Loucy (cell line): ENCODE measurements at regions not wholly inside any gene's neighbourhood (a gene's known extent, or its start where the extent isn't known, plus 50 kb on each side); places are given as distances from the start of the nearest gene placed in this dataset.

Source experiments
- H2AFZ ChIP-seq: fragments of 200-600 bp; sonication (generic); 2 replicates; pipeline ENCODE4 v1.6.0; 2016; ENCODE audit warnings: antibody characterized with exemption, mild to moderate bottlenecking, low read length, moderate library complexity
- H3F3A ChIP-seq: fragments of 200-600 bp; 2 replicates; pipeline ENCODE4 v1.6.0; 2016; ENCODE audit warnings: antibody characterized with exemption, low read depth, mild to moderate bottlenecking
- H3K27me3 ChIP-seq: fragments of 200-600 bp; sonication (generic); 2 replicates; pipeline ENCODE4 v1.6.1; 2014; ENCODE audit warnings: low read length, mild to moderate bottlenecking; ENCODE audit not compliant: insufficient read depth, poor library complexity, severe bottlenecking
- H3K36me3 ChIP-seq: fragments of 200-600 bp; sonication (generic); 2 replicates; pipeline ENCODE4 v1.6.1; 2016; ENCODE audit warnings: low read length; ENCODE audit not compliant: insufficient read depth
- H3K4me1 ChIP-seq: fragments of 200-600 bp; sonication (generic); 2 replicates; pipeline ENCODE4 v1.5.1; 2014; ENCODE audit warnings: low read length, mild to moderate bottlenecking; ENCODE audit not compliant: insufficient read depth, poor library complexity, severe bottlenecking
- H3K4me2 ChIP-seq: fragments of 200-600 bp; sonication (generic); 2 replicates; pipeline ENCODE4 v1.6.0; 2014; ENCODE audit warnings: antibody characterized with exemption, low read length, low read depth, mild to moderate bottlenecking; ENCODE audit not compliant: poor library complexity, severe bottlenecking
- H3K4me3 ChIP-seq: fragments of 200-600 bp; sonication (generic); 2 replicates; pipeline ENCODE4 v1.5.1; 2014; ENCODE audit warnings: low read length, mild to moderate bottlenecking, mixed read lengths; ENCODE audit not compliant: poor library complexity, severe bottlenecking
- H3K79me2 ChIP-seq: fragments of 200-600 bp; sonication (generic); 2 replicates; pipeline ENCODE4 v1.6.1; 2014; ENCODE audit warnings: low read length; ENCODE audit not compliant: insufficient read depth
- H3K9ac ChIP-seq: fragments of 200-600 bp; sonication (generic); 2 replicates; pipeline ENCODE4 v1.6.0; 2014; ENCODE audit warnings: mild to moderate bottlenecking, low read depth, low read length, moderate library complexity; ENCODE audit not compliant: poor library complexity, severe bottlenecking
- H3K9me2 ChIP-seq: fragments of 200-600 bp; sonication (generic); replicated peaks from 2 replicates; pipeline ENCODE4 v1.6.1; 2016; ENCODE audit warnings: low read depth, low read length, mixed read lengths
- H3K9me3 ChIP-seq: fragments of 200-600 bp; sonication (generic); 2 replicates; pipeline ENCODE4 v1.6.1; 2014; ENCODE audit warnings: mild to moderate bottlenecking, antibody characterized with exemption, low read length, low read depth; ENCODE audit not compliant: insufficient read depth
- H4K20me1 ChIP-seq: fragments of 200-600 bp; sonication (generic); 2 replicates; pipeline ENCODE4 v1.6.0; 2014; ENCODE audit warnings: antibody characterized with exemption, low read length, mild to moderate bottlenecking; ENCODE audit not compliant: insufficient read depth, poor library complexity, severe bottlenecking
- EZH2phosphoT487 ChIP-seq: fragments of 200-600 bp; IDR thresholded peaks from 2 replicates; pipeline ENCODE4 v1.6.1; 2018; ENCODE audit warnings: antibody characterized with exemption, mild to moderate bottlenecking, moderate library complexity, borderline replicate concordance
- TF ChIP-seq, protein P1 (sequence below): fragments of 200-600 bp; sonication (generic); conservative IDR thresholded peaks from 2 replicates; pipeline ENCODE4 v1.5.1; 2014; ENCODE audit warnings: mild to moderate bottlenecking, antibody characterized with exemption, low read length

DNA sequence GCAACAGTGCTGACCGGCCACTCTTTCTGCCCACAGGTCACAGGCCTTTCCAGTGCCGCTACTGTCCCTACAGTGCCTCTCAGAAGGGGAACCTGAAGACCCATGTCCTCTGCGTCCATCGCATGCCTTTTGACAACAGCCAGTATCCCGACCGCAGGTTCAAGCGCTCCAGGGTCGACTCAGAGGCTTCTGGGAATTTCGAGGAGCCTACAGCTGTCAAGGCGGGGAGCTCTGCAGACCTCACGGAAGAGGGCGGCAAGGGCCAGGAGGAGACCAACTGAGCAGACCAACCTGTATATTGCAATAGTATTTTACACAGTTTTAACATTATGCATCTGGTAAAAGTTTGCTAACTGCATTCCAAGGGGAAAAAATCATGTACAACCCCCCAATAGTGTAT, 338.5 kb downstream of the ZNF536 start:
- H3K9me2 ChIP-seq = no peaks in the 10 kb centered on the region
- no peak for TF ChIP-seq EZH2phosphoT487
- TF ChIP-seq, protein P1, sequence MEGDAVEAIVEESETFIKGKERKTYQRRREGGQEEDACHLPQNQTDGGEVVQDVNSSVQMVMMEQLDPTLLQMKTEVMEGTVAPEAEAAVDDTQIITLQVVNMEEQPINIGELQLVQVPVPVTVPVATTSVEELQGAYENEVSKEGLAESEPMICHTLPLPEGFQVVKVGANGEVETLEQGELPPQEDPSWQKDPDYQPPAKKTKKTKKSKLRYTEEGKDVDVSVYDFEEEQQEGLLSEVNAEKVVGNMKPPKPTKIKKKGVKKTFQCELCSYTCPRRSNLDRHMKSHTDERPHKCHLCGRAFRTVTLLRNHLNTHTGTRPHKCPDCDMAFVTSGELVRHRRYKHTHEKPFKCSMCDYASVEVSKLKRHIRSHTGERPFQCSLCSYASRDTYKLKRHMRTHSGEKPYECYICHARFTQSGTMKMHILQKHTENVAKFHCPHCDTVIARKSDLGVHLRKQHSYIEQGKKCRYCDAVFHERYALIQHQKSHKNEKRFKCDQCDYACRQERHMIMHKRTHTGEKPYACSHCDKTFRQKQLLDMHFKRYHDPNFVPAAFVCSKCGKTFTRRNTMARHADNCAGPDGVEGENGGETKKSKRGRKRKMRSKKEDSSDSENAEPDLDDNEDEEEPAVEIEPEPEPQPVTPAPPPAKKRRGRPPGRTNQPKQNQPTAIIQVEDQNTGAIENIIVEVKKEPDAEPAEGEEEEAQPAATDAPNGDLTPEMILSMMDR = no peak
- no peak overlapping the region for H3K9ac ChIP-seq
- no peaks in the 10 kb centered on the region for H3K4me1 ChIP-seq
- H4K20me1 ChIP-seq = no peaks in the 10 kb centered on the region
- no peak overlapping the region for H2AFZ ChIP-seq
- H3F3A ChIP-seq = no peaks in the 10 kb centered on the region
- no peaks in the 10 kb centered on the region for H3K36me3 ChIP-seq
- H3K4me3 ChIP-seq = no peak overlapping the region
- H3K9me3 ChIP-seq = no peaks in the 10 kb centered on the region; the same call in 1 of the 2 replicates
- H3K4me2 ChIP-seq = no peak overlapping the region
- H3K79me2 ChIP-seq = no peaks in the 10 kb centered on the region
- no peaks in the 10 kb centered on the region for H3K27me3 ChIP-seq

DNA sequence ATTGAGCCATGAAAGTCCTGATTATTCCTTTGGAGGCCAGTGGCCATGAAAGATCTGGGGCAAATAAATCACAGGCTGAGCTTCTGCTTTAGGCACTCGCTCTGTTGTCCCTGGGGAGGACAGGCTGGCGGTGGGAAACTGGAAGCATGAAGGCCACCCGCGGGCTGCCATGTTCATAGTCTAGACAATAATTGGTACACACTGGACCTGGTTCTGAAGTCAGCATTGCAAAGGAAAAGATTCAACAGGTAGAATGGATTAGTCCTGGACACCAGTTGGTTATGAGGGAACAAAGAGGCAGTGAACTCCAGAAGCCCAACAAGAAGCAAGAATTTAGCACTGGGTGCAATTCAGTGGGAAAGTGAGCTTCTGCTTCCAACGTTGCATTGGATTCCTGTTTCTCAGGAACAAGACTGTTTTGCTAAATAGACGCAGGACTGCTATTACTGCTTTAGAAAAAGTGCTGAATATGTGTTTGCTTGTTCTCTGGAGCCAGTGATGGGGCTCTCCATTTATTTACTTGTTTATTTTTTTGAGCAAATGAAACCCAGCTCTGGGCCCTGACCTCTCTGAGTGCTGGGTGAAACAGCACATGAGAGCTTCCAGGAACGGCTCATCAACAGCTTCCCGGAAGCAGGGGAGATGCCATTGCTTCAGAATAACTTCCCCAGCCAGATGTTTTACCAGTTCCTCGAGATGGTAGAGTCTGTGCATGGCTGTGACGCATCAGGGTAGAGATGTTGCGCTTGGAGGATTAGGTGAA, 336.4 kb downstream of the ZNF536 start:
- H3F3A ChIP-seq = no peaks in the 10 kb centered on the region
- no peaks in the 10 kb centered on the region for H3K27me3 ChIP-seq
- no peak overlapping the region for H2AFZ ChIP-seq
- H3K9me2 ChIP-seq = no peaks in the 10 kb centered on the region
- no peaks in the 10 kb centered on the region; the same call in 1 of the 2 replicates for H3K9me3 ChIP-seq
- no peaks in the 10 kb centered on the region for H3K4me1 ChIP-seq
- TF ChIP-seq, protein P1 = no peak
- no peak for TF ChIP-seq EZH2phosphoT487
- no peaks in the 10 kb centered on the region for H3K79me2 ChIP-seq
- no peaks in the 10 kb centered on the region for H3K36me3 ChIP-seq
- no peak overlapping the region for H3K4me2 ChIP-seq
- H3K4me3 ChIP-seq = no peak overlapping the region
- H3K9ac ChIP-seq = no peak overlapping the region
- H4K20me1 ChIP-seq = no peaks in the 10 kb centered on the region

DNA sequence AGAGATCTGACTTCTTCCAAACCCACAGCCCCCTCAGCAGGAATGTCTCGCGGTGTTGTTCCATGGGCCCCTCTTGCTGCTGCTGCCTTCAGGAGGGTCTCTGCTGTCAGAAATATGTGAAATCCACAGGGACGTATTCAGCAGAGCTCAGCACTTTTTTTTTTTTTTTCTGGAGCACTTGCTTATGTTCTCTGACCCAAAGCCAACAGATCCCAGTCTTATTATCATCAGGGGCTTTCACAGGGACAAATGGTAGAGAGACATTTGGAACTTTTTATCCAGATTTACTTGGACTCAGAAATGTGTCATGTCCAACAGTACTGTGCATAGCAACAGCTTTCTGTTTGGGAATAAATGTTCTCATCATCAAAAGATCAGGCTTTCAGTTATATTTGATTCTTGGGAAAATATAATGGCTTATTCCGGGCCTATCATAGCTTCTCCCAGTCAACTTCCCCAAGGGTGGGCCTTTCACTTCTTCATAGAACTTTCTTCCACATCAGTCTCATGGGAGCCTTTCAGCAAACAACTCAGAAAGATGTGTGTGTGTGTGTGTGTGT, 332.7 kb downstream of the ZNF536 start:
- no peak overlapping the region for H3K4me2 ChIP-seq
- no peaks in the 10 kb centered on the region for H3K79me2 ChIP-seq
- no peaks in the 10 kb centered on the region for H3K36me3 ChIP-seq
- no peak overlapping the region for H2AFZ ChIP-seq
- TF ChIP-seq, protein P1 = no peak
- no peak for TF ChIP-seq EZH2phosphoT487
- H3K4me3 ChIP-seq = no peak overlapping the region
- peaks cover 5% of the 10 kb centered on the region; the same call in 1 of the 2 replicates for H3K9me3 ChIP-seq
- no peaks in the 10 kb centered on the region for H3F3A ChIP-seq
- H3K9me2 ChIP-seq = no peaks in the 10 kb centered on the region
- H4K20me1 ChIP-seq = no peaks in the 10 kb centered on the region
- H3K27me3 ChIP-seq = no peaks in the 10 kb centered on the region
- H3K4me1 ChIP-seq = no peaks in the 10 kb centered on the region
- H3K9ac ChIP-seq = no peak overlapping the region
